SK-N-SH treated with all-trans-retinoic acid at 6 μM for 48 hours (cell line): ENCODE measurements at regions not wholly inside any gene's neighbourhood (a gene's known extent, or its start where the extent isn't known, plus 50 kb on each side); places are given as distances from the start of the nearest gene placed in this dataset.

Experiments used
- ARNTL ChIP-seq: fragments of 450-650 bp; formaldehyde crosslinking; IDR thresholded peaks from 2 replicates; pipeline ENCODE4 v1.5.0; 2020; ENCODE audit warnings: low read depth, mild to moderate bottlenecking, moderate library complexity, borderline replicate concordance
- OSR1 ChIP-seq: fragments of 250-450 bp; sonication (Bioruptor Pico); IDR thresholded peaks from 2 replicates; pipeline ENCODE4 v1.8.0; 2022; ENCODE audit warnings: moderate library complexity, mild to moderate bottlenecking, inconsistent platforms
- RARB ChIP-seq: fragments of 250-450 bp; sonication (Bioruptor Pico); IDR thresholded peaks from 2 replicates; pipeline ENCODE4 v1.8.0; 2021; ENCODE audit warnings: mild to moderate bottlenecking, moderate library complexity
- TCF4 ChIP-seq: fragments of 250-450 bp; sonication (Bioruptor Pico); IDR thresholded peaks from 2 replicates; pipeline ENCODE4 v1.8.0; 2021; ENCODE audit warnings: mild to moderate bottlenecking, moderate library complexity, borderline replicate concordance
- ZNF8 ChIP-seq: fragments of 450-650 bp; formaldehyde crosslinking; IDR thresholded peaks from 2 replicates; pipeline ENCODE4 v1.5.0; 2020; ENCODE audit warnings: mild to moderate bottlenecking, moderate library complexity

- no peak for TF ChIP-seq ARNTL (CRISPR knock-in tag)
- no peak for TF ChIP-seq RARB (CRISPR knock-in tag)
- no peak for TF ChIP-seq TCF4
- TF ChIP-seq ZNF8 (CRISPR knock-in tag): no peak
- TF ChIP-seq OSR1 (CRISPR knock-in tag): no peak
Observed at GRCh38 chr13:83215627-83216026, 666.6 kb downstream of the SLITRK1 start.
